ENCODE measurements at regions not wholly inside any gene's neighbourhood (a gene's known extent, or its start where the extent isn't known, plus 50 kb on each side); places are given as distances from the start of the nearest gene placed in this dataset.

GRCh38 chr18:30234755-30235154 lies 807.8 kb downstream of the DSC3 start:
- no peaks in the 10 kb centered on the region for H3K27me3 ChIP-seq
- H3K4me1 ChIP-seq, result no peaks in the 10 kb centered on the region
- no peak overlapping the region for H3K4me3 ChIP-seq
- no peak overlapping the region for H3K27ac ChIP-seq
- intact Hi-C loops (cut with DNase I; ENCODE audit: low total_unique reads), result no loop called here
- H3K9me3 ChIP-seq, result no peaks in the 10 kb centered on the region
- no peaks in the 10 kb centered on the region for H3K36me3 ChIP-seq
- DNase-seq, result no peak
- TF ChIP-seq CTCF (IDR thresholded peaks at IDR 0.05), result no peak
- TF ChIP-seq POLR2A (IDR thresholded peaks at IDR 0.05), result no peak

GRCh38 chr18:30211112-30211511 lies 831.4 kb downstream of the DSC3 start:
- intact Hi-C loops (cut with DNase I; ENCODE audit: low total_unique reads), result no loop called here
- DNase-seq, result no peak
- Histone ChIP-seq H3K4me3 (no peak overlapping the region), H3K27me3 (no peaks in the 10 kb centered on the region), H3K27ac (no peak overlapping the region), H3K4me1 (no peaks in the 10 kb centered on the region), H3K9me3 (no peaks in the 10 kb centered on the region), H3K36me3 (no peaks in the 10 kb centered on the region)
- TF ChIP-seq CTCF (IDR thresholded peaks at IDR 0.05), result no peak
- TF ChIP-seq POLR2A (IDR thresholded peaks at IDR 0.05), result no peak

- no peak overlapping the region for H3K27ac ChIP-seq
- no peaks in the 10 kb centered on the region for H3K36me3 ChIP-seq
- intact Hi-C loops (cut with DNase I; ENCODE audit: low total_unique reads), result no loop called here
- no peak overlapping the region for H3K4me3 ChIP-seq
- no peaks in the 10 kb centered on the region for H3K4me1 ChIP-seq
- no peak for DNase-seq
- TF ChIP-seq CTCF (IDR thresholded peaks at IDR 0.05) (no peak), POLR2A (IDR thresholded peaks at IDR 0.05) (no peak)
- H3K9me3 ChIP-seq, result no peaks in the 10 kb centered on the region
- H3K27me3 ChIP-seq, result no peaks in the 10 kb centered on the region
Observed at GRCh38 chr18:30208546-30208945, 834.0 kb downstream of the DSC3 start.

GRCh38 chr18:30192216-30192615 lies 850.3 kb downstream of the DSC3 start:
- no peaks in the 10 kb centered on the region for H3K36me3 ChIP-seq
- H3K27ac ChIP-seq, result no peak overlapping the region
- intact Hi-C loops (cut with DNase I; ENCODE audit: low total_unique reads), result no loop called here
- no peak for TF ChIP-seq CTCF (IDR thresholded peaks at IDR 0.05)
- TF ChIP-seq POLR2A (IDR thresholded peaks at IDR 0.05), result no peak
- H3K4me1 ChIP-seq, result no peaks in the 10 kb centered on the region
- H3K27me3 ChIP-seq, result no peaks in the 10 kb centered on the region
- no peaks in the 10 kb centered on the region for H3K9me3 ChIP-seq
- DNase-seq, result no peak
- no peak overlapping the region for H3K4me3 ChIP-seq

GRCh38 chr18:30186245-30186644 lies 856.3 kb downstream of the DSC3 start:
- Histone ChIP-seq H3K27ac (no peak overlapping the region), H3K9me3 (no peaks in the 10 kb centered on the region), H3K36me3 (no peaks in the 10 kb centered on the region), H3K4me1 (no peaks in the 10 kb centered on the region), H3K4me3 (no peak overlapping the region), H3K27me3 (no peaks in the 10 kb centered on the region)
- intact Hi-C loops (cut with DNase I; ENCODE audit: low total_unique reads), result no loop called here
- no peak for DNase-seq
- TF ChIP-seq POLR2A (IDR thresholded peaks at IDR 0.05), result no peak
- TF ChIP-seq CTCF (IDR thresholded peaks at IDR 0.05), result no peak

All from uterus (tissue), 3 donors.